SK-N-SH treated with all-trans-retinoic acid at 6 μM for 48 hours (cell line): ENCODE measurements at regions not wholly inside any gene's neighbourhood (a gene's known extent, or its start where the extent isn't known, plus 50 kb on each side); places are given as distances from the start of the nearest gene placed in this dataset.

ENCODE experiments used
- ATAC-seq: fragments of 200-7000 bp; cut with Tn5 transposase; 3 replicates; pipeline ENCODE4 v1.9.1; 2020; ENCODE audit warnings: mild to moderate bottlenecking, moderate library complexity
- ARNTL ChIP-seq: fragments of 450-650 bp; formaldehyde crosslinking; IDR thresholded peaks from 2 replicates; pipeline ENCODE4 v1.5.0; 2020; ENCODE audit warnings: low read depth, mild to moderate bottlenecking, moderate library complexity, borderline replicate concordance
- BACH2 ChIP-seq: fragments of 250-450 bp; sonication (Bioruptor Pico); IDR thresholded peaks from 2 replicates; pipeline ENCODE4 v1.9.0; 2021; ENCODE audit warnings: mild to moderate bottlenecking, borderline replicate concordance
- CREB5 ChIP-seq: fragments of 250-450 bp; sonication (Bioruptor Pico); IDR thresholded peaks from 2 replicates; pipeline ENCODE4 v1.5.1; 2020; ENCODE audit warnings: low read depth, mild to moderate bottlenecking, moderate library complexity
- CSDC2 ChIP-seq: fragments of 250-450 bp; sonication (Bioruptor Pico); IDR thresholded peaks from 2 replicates; pipeline ENCODE4 v1.5.0; 2020; ENCODE audit warnings: mild to moderate bottlenecking, moderate library complexity
- CSRNP3 ChIP-seq: fragments of 250-450 bp; sonication (Bioruptor Pico); IDR thresholded peaks from 2 replicates; pipeline ENCODE4 v1.5.1; 2021; ENCODE audit warnings: mild to moderate bottlenecking, moderate library complexity
- ESRRG ChIP-seq: fragments of 250-450 bp; sonication (Bioruptor Pico); IDR thresholded peaks from 2 replicates; pipeline ENCODE4 v1.6.1; 2021; ENCODE audit warnings: mild to moderate bottlenecking
- GLIS3 ChIP-seq: fragments of 250-450 bp; sonication (Bioruptor Pico); IDR thresholded peaks from 2 replicates; pipeline ENCODE4 v1.5.0; 2020; ENCODE audit warnings: mild to moderate bottlenecking, moderate library complexity
- ISL1 ChIP-seq: fragments of 250-450 bp; sonication (Bioruptor Pico); IDR thresholded peaks from 2 replicates; pipeline ENCODE4 v2.1.2; 2022; ENCODE audit warnings: mild to moderate bottlenecking, moderate library complexity
- PATZ1 ChIP-seq: fragments of 250-450 bp; sonication (Bioruptor Pico); IDR thresholded peaks from 2 replicates; pipeline ENCODE4 v1.8.0; 2020; ENCODE audit warnings: mild to moderate bottlenecking, moderate library complexity, borderline replicate concordance
- POU6F1 ChIP-seq: fragments of 250-450 bp; sonication (Bioruptor Pico); IDR thresholded peaks from 2 replicates; pipeline ENCODE4 v1.8.0; 2021; ENCODE audit warnings: low read depth, mild to moderate bottlenecking, moderate library complexity, borderline replicate concordance
- SNAI2 ChIP-seq: fragments of 250-450 bp; sonication (Bioruptor Pico); IDR thresholded peaks from 2 replicates; pipeline ENCODE4 v1.5.0; 2020; ENCODE audit warnings: mild to moderate bottlenecking, moderate library complexity
- TCF4 ChIP-seq: fragments of 250-450 bp; sonication (Bioruptor Pico); IDR thresholded peaks from 2 replicates; pipeline ENCODE4 v1.8.0; 2021; ENCODE audit warnings: mild to moderate bottlenecking, moderate library complexity, borderline replicate concordance
- TOX ChIP-seq: fragments of 250-450 bp; sonication (Bioruptor Pico); IDR thresholded peaks from 2 replicates; pipeline ENCODE4 v1.8.0; 2021; ENCODE audit warnings: mild to moderate bottlenecking, moderate library complexity, borderline replicate concordance
- ZC3H10 ChIP-seq: fragments of 250-450 bp; sonication (Bioruptor Pico); IDR thresholded peaks from 2 replicates; pipeline ENCODE4 v1.5.1; 2021; ENCODE audit warnings: mild to moderate bottlenecking, moderate library complexity
- ZFP3 ChIP-seq: fragments of 250-450 bp; sonication (Bioruptor Pico); IDR thresholded peaks from 2 replicates; pipeline ENCODE4 v1.5.0; 2020; ENCODE audit warnings: mild to moderate bottlenecking, moderate library complexity
- ZFP30 ChIP-seq: fragments of 450-650 bp; formaldehyde crosslinking; IDR thresholded peaks from 2 replicates; pipeline ENCODE4 v1.5.0; 2022; ENCODE audit warnings: mild to moderate bottlenecking, moderate library complexity
- ZNF565 ChIP-seq: fragments of 450-650 bp; formaldehyde crosslinking; conservative IDR thresholded peaks from 2 replicates; pipeline ENCODE4 v1.5.0; 2020; ENCODE audit warnings: low read depth, mild to moderate bottlenecking, moderate library complexity
- ZNF70 ChIP-seq: fragments of 450-650 bp; formaldehyde crosslinking; IDR thresholded peaks from 2 replicates; pipeline ENCODE4 v1.5.0; 2020; ENCODE audit warnings: mild to moderate bottlenecking, moderate library complexity
- ZNF8 ChIP-seq: fragments of 450-650 bp; formaldehyde crosslinking; IDR thresholded peaks from 2 replicates; pipeline ENCODE4 v1.5.0; 2020; ENCODE audit warnings: mild to moderate bottlenecking, moderate library complexity

- ATAC-seq: no peak
- no peak for TF ChIP-seq BACH2 (CRISPR knock-in tag)
- TF ChIP-seq TOX (CRISPR knock-in tag): no peak
- no peak for TF ChIP-seq TCF4 (CRISPR knock-in tag)
- TF ChIP-seq CSDC2 (CRISPR knock-in tag): no peak
- TF ChIP-seq ZNF8 (CRISPR knock-in tag): no peak
- TF ChIP-seq ISL1 (CRISPR knock-in tag): no peak
Measured at GRCh38 chr12:22798116-22798515, 173.1 kb downstream of the ETNK1 start.

- TF ChIP-seq ESRRG: no peak
- no peak for TF ChIP-seq ZNF8 (CRISPR knock-in tag)
- TF ChIP-seq ISL1 (CRISPR knock-in tag): no peak
- no peak for ATAC-seq
Measured at GRCh38 chr12:22799503-22799902, 174.5 kb downstream of the ETNK1 start.

- TF ChIP-seq ISL1 (CRISPR knock-in tag) (peak; percentile 32; the same call in 1 of the 2 replicates), SNAI2 (CRISPR knock-in tag) (no peak)
- no peak for ATAC-seq
Measured at GRCh38 chr12:22800332-22800731, 175.4 kb downstream of the ETNK1 start.

- no peak for ATAC-seq
- no peak for TF ChIP-seq ZC3H10 (CRISPR knock-in tag)
- TF ChIP-seq ZNF70 (CRISPR knock-in tag): no peak
- no peak for TF ChIP-seq ISL1 (CRISPR knock-in tag)
- TF ChIP-seq ZFP3 (CRISPR knock-in tag): no peak
- no peak for TF ChIP-seq ZNF565 (CRISPR knock-in tag)
- TF ChIP-seq PATZ1 (CRISPR knock-in tag): no peak
- TF ChIP-seq ARNTL (CRISPR knock-in tag): no peak
- TF ChIP-seq POU6F1: no peak
- no peak for TF ChIP-seq ESRRG
- TF ChIP-seq SNAI2 (CRISPR knock-in tag): no peak
Measured at GRCh38 chr12:22802883-22803630, 178.1 kb downstream of the ETNK1 start.

GRCh38 chr12:22803725-22804124 lies 178.8 kb downstream of the ETNK1 start:
- TF ChIP-seq ZC3H10 (CRISPR knock-in tag): no peak
- no peak for ATAC-seq

- ATAC-seq: no peak
- TF ChIP-seq ZFP3 (CRISPR knock-in tag): no peak
- no peak for TF ChIP-seq GLIS3
- no peak for TF ChIP-seq CREB5 (CRISPR knock-in tag)
- no peak for TF ChIP-seq ZC3H10 (CRISPR knock-in tag)
- no peak for TF ChIP-seq TCF4 (CRISPR knock-in tag)
- no peak for TF ChIP-seq CSRNP3 (CRISPR knock-in tag)
- TF ChIP-seq PATZ1 (CRISPR knock-in tag): no peak
- TF ChIP-seq SNAI2 (CRISPR knock-in tag): no peak
- TF ChIP-seq ZFP30 (CRISPR knock-in tag): no peak
- TF ChIP-seq POU6F1: no peak
- TF ChIP-seq ZNF565 (CRISPR knock-in tag): no peak
Measured at GRCh38 chr12:22808860-22809259, 183.9 kb downstream of the ETNK1 start.
